GM12891 (cell line): ENCODE measurements at regions not wholly inside any gene's neighbourhood (a gene's known extent, or its start where the extent isn't known, plus 50 kb on each side); places are given as distances from the start of the nearest gene placed in this dataset.
"Not testable (repeated sequence)": the region's sequence is repeated elsewhere in the genome, so short reads cannot be mapped to it uniquely, and the experiment has no call there.

Experiments
- DNase-seq: peaks from one replicate; pipeline ENCODE4 v3.0.0; 2011; ENCODE audit warnings: low spot score; ENCODE audit not compliant: insufficient read length
- FAIRE-seq: peaks from 2 replicates; lab custom pipeline; 2011; peaks lifted over from hg19 to GRCh38; lab: Jason Lieb, UNC
- PAX5 ChIP-seq: IDR thresholded peaks from 2 replicates; pipeline ENCODE4 v1.6.1; 2011; ENCODE audit warnings: low read length, moderate library complexity, mild to moderate bottlenecking; ENCODE audit not compliant: insufficient read depth, severe bottlenecking
- POLR2A ChIP-seq: IDR thresholded peaks from 2 replicates; pipeline ENCODE4 v1.6.1; 2011; ENCODE audit warnings: low read depth, low read length, control low read depth
- POLR2AphosphoS5 ChIP-seq: IDR thresholded peaks from 2 replicates; pipeline ENCODE4 v1.6.1; 2011; ENCODE audit warnings: low read depth, low read length, control low read depth
- POU2F2 ChIP-seq: IDR thresholded peaks from 2 replicates; pipeline ENCODE4 v1.6.1; 2011; ENCODE audit warnings: low read depth, mild to moderate bottlenecking, control low read depth, low read length, moderate library complexity
- SPI1 ChIP-seq: IDR thresholded peaks from 2 replicates; pipeline ENCODE4 v1.6.1; 2011; ENCODE audit warnings: low read depth, low read length, control low read depth
- TAF1 ChIP-seq: IDR thresholded peaks from 2 replicates; pipeline ENCODE4 v1.6.1; 2011; ENCODE audit warnings: low read depth, low read length, control low read depth

GRCh38 chr6:85000001-85000400 lies 235.6 kb upstream of the TBX18 start:
- DNase-seq (no peak), FAIRE-seq (no peak)
- TF ChIP-seq POLR2A = no peak
- TF ChIP-seq TAF1 = no peak
- no peak for TF ChIP-seq POLR2AphosphoS5
- TF ChIP-seq PAX5 = no peak
- TF ChIP-seq POU2F2 = no peak
- TF ChIP-seq SPI1 = no peak

DNA sequence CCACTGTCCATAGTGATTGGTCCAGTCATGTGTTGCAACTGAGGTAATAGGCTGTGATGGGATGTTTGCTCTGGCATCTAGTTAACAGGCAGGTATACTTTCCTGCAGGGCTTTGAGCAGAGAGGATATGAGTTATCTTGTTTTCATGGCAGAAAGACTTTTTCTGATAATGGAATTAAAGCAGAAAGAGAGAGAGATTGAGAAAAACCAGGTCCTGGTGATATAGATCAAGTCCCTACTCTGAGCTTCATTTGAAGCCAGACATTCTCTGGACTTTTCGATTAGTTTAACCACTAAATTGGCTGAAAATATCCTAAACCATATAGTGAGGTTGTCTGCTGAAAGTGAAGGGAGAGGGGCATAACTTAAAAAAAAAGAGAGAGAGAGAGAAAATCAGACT lies 233.8 kb upstream of the TBX18 start:
- TF ChIP-seq POLR2AphosphoS5 = no peak
- TF ChIP-seq SPI1 = no peak
- no peak for TF ChIP-seq POU2F2
- no peak for TF ChIP-seq POLR2A
- no peak for TF ChIP-seq TAF1
- TF ChIP-seq PAX5 = no peak
- DNase-seq = no peak
- no peak for FAIRE-seq

- DNase-seq, FAIRE-seq: not testable (repeated sequence)
Observed at GRCh38 chr6:84988766-84989165, 224.4 kb upstream of the TBX18 start.

DNA sequence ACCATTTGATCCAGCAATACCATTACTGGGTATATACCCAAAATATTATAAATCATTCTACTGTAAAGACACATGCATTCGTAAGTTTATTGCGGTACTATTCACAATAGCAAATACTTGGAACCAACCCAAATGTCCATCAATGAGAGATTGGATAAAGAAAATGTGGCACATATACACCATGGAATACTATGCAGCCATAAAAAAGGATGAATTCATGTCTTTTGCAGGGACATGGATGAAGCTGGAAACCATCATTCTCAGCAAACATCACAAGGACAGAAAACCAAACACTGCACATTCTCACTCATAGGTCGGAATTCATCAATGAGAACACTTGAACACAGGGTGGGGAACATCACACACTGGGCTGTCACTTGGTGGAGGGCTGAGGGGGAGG lies 221.1 kb upstream of the TBX18 start:
- not testable (repeated sequence) for DNase-seq, FAIRE-seq

DNA sequence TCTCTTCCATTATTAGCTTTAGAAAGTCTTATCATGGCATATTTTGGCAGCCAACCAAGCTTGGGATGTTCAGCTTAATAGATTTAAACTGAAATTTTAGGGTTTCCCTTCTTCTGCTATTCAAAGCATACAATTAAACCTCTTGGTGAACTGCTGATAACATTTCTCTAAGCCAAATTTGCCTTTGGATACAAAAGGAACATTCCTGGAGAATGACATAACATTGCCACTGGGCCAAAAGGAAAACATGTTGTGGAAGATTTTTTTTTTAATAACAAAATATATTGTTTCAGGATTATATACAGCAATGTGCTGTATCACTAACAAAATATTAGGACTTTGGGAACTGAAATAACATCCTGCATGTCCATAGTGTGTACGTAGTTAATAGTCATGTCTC lies 215.1 kb upstream of the TBX18 start:
- FAIRE-seq = no peak
- no peak for DNase-seq
- no peak for TF ChIP-seq POLR2A
- no peak for TF ChIP-seq SPI1
- TF ChIP-seq POU2F2 = no peak
- TF ChIP-seq PAX5 = no peak
- TF ChIP-seq TAF1 = no peak
- TF ChIP-seq POLR2AphosphoS5 = no peak

DNA sequence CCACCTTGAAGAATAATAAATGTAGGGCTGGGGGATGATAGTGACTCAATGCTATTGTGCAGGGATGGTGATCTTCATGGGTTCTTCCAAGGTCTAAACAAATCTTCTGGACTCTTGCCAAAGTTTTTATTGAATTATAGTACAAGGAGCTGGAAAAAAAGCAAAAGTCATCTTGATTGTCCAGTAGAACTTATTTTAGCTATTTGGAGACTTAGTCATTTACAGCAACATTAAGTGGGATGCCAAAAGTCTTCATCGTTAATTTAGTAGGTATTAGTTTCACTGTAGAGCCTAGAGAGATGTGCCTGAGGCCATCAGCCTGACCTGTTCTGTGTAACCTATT lies 212.9 kb upstream of the TBX18 start:
- DNase-seq (no peak), FAIRE-seq (no peak)
- TF ChIP-seq POLR2AphosphoS5 = no peak
- TF ChIP-seq POLR2A = no peak
- TF ChIP-seq TAF1 = no peak
- no peak for TF ChIP-seq POU2F2
- TF ChIP-seq SPI1 = no peak
- TF ChIP-seq PAX5 = no peak

DNA sequence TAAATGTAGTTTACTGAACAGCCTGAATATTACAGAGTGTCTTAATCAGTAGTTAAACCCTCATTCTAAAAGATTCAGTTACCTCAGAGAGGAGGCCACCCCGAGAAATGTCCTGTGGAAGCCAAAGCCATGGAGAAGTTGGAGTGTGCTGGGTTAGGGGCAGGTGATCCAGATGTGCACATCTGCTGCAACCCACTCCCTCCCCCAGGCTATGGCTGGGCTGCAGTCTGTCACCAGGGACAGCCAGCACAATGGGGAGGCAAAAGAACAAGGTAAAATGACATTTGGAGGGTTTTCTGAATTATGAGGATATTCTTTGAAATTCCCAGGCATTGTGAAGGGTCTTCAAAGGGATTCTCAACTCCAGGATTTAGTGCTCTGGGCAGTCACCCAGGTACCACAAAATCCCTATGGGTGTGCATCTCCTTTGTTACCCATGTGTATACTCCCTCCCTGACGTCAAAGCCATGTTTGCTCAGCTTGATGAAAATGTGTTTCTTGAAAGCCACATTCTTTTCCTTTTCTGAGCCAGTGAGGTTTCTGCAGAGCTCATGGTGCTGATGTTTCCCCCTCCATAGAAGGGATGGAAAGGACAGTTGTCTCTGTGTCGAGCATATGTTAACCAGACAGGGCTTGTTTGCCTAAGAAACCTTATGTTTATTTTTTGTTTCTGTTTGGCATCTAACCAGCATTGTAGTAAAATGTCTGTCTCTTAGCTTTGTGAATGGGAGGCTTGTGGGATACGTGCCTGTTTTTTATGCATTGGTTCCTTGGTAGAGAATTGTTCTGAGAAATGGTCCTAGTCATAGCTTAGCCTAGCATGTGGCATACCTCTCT lies 212.3 kb upstream of the TBX18 start:
- FAIRE-seq = no peak
- no peak for TF ChIP-seq POU2F2
- no peak for TF ChIP-seq TAF1
- no peak for TF ChIP-seq PAX5
- TF ChIP-seq POLR2A = no peak
- no peak for TF ChIP-seq POLR2AphosphoS5
- TF ChIP-seq SPI1 = no peak
- no peak for DNase-seq

- FAIRE-seq = no peak
- DNase-seq = no peak
Observed at GRCh38 chr6:84975316-84975715, 210.9 kb upstream of the TBX18 start.

DNA sequence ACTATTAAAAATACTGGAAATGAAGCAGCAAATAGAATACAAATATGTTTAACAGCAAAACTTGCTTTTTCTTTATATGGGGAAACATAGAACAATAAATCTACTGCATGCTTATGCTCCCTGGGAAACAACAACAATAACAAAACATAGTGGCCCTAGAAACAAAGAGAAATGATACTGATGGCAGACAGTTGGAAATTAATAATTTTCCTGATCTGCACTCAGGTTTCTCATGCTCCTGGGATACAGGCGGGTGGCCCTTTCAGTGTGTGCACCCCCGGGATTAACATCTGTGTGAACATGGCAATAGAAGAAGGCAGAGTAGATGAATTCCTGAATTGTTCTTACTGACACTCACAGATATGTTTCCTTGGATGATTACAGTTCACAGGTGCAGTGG lies 209.2 kb upstream of the TBX18 start:
- TF ChIP-seq PAX5 (no peak), SPI1 (no peak), POLR2A (no peak), POLR2AphosphoS5 (no peak), TAF1 (no peak), POU2F2 (no peak)
- FAIRE-seq (no peak), DNase-seq (no peak)

More at GRCh38 chr6:84975316-84975715, 210.9 kb upstream of the TBX18 start:
- TF ChIP-seq PAX5 = no peak
- no peak for TF ChIP-seq POU2F2
- TF ChIP-seq TAF1 = no peak
- TF ChIP-seq POLR2AphosphoS5 = no peak
- no peak for TF ChIP-seq SPI1
- TF ChIP-seq POLR2A = no peak

GRCh38 chr6:84967965-84968364 lies 203.6 kb upstream of the TBX18 start:
- TF ChIP-seq POU2F2 (no peak), PAX5 (no peak), POLR2A (no peak), SPI1 (no peak), POLR2AphosphoS5 (no peak), TAF1 (no peak)
- no peak for FAIRE-seq
- DNase-seq = no peak
